SK-N-SH treated with all-trans-retinoic acid at 6 μM for 48 hours (cell line): ENCODE measurements at regions not wholly inside any gene's neighbourhood (a gene's known extent, or its start where the extent isn't known, plus 50 kb on each side); places are given as distances from the start of the nearest gene placed in this dataset.

Source experiments
- ARNTL ChIP-seq: fragments of 450-650 bp; formaldehyde crosslinking; IDR thresholded peaks from 2 replicates; pipeline ENCODE4 v1.5.0; 2020; ENCODE audit warnings: low read depth, mild to moderate bottlenecking, moderate library complexity, borderline replicate concordance
- PPARA ChIP-seq: fragments of 250-450 bp; sonication (Bioruptor Pico); IDR thresholded peaks from 2 replicates; pipeline ENCODE4 v1.5.0; 2020; ENCODE audit warnings: mild to moderate bottlenecking, borderline replicate concordance
- RARB ChIP-seq: fragments of 250-450 bp; sonication (Bioruptor Pico); IDR thresholded peaks from 2 replicates; pipeline ENCODE4 v1.8.0; 2021; ENCODE audit warnings: mild to moderate bottlenecking, moderate library complexity
- SNAI2 ChIP-seq: fragments of 250-450 bp; sonication (Bioruptor Pico); IDR thresholded peaks from 2 replicates; pipeline ENCODE4 v1.5.0; 2020; ENCODE audit warnings: mild to moderate bottlenecking, moderate library complexity
- TCF4 ChIP-seq: fragments of 250-450 bp; sonication (Bioruptor Pico); IDR thresholded peaks from 2 replicates; pipeline ENCODE4 v1.8.0; 2021; ENCODE audit warnings: mild to moderate bottlenecking, moderate library complexity, borderline replicate concordance
- TOX ChIP-seq: fragments of 250-450 bp; sonication (Bioruptor Pico); IDR thresholded peaks from 2 replicates; pipeline ENCODE4 v1.8.0; 2021; ENCODE audit warnings: mild to moderate bottlenecking, moderate library complexity, borderline replicate concordance
- ZFP30 ChIP-seq: fragments of 450-650 bp; formaldehyde crosslinking; IDR thresholded peaks from 2 replicates; pipeline ENCODE4 v1.5.0; 2022; ENCODE audit warnings: mild to moderate bottlenecking, moderate library complexity
- ZNF70 ChIP-seq: fragments of 450-650 bp; formaldehyde crosslinking; IDR thresholded peaks from 2 replicates; pipeline ENCODE4 v1.5.0; 2020; ENCODE audit warnings: mild to moderate bottlenecking, moderate library complexity
- ZNF8 ChIP-seq: fragments of 450-650 bp; formaldehyde crosslinking; IDR thresholded peaks from 2 replicates; pipeline ENCODE4 v1.5.0; 2020; ENCODE audit warnings: mild to moderate bottlenecking, moderate library complexity
- TF ChIP-seq, protein P1 (sequence below): fragments of 250-450 bp; sonication (Bioruptor Pico); IDR thresholded peaks from 2 replicates; pipeline ENCODE4 v1.5.1; 2020; ENCODE audit warnings: low read depth, mild to moderate bottlenecking, moderate library complexity
- TF ChIP-seq, protein P2 (sequence below): fragments of 250-450 bp; sonication (Bioruptor Pico); IDR thresholded peaks from 2 replicates; pipeline ENCODE4 v1.5.0; 2020; ENCODE audit warnings: mild to moderate bottlenecking, moderate library complexity
- TF ChIP-seq, protein P3 (sequence below): fragments of 250-450 bp; sonication (Bioruptor Pico); IDR thresholded peaks from 2 replicates; pipeline ENCODE4 v1.8.0; 2020; ENCODE audit warnings: mild to moderate bottlenecking, moderate library complexity, borderline replicate concordance
- TF ChIP-seq, protein P4 (sequence below): fragments of 250-450 bp; sonication (Bioruptor Pico); IDR thresholded peaks from 2 replicates; pipeline ENCODE4 v1.5.1; 2021; ENCODE audit warnings: mild to moderate bottlenecking, moderate library complexity

DNA sequence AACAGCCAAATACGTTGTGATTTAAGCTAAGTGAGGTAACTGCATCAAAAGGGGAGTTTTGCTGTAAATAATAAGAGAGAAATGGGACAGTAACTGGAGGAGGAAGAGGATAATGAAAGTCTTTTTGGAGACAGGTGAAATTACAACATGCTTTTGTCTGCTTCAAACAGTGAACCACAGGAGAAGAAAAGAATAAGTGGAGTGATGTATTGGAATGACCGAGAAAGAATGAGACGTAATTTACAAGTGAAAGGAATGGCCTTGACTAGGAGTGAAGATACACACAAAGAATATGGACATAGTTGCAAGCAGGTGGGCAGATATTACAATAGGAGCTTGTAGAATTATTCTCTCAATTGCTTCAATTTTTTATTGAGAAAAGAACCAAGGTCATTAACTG is 550.8 kb downstream of the DIPK2A start:
- TF ChIP-seq TCF4 (CRISPR knock-in tag) (no peak), RARB (CRISPR knock-in tag) (no peak), ZFP30 (CRISPR knock-in tag) (no peak), TOX (CRISPR knock-in tag) (no peak), ZNF70 (CRISPR knock-in tag) (no peak), ARNTL (CRISPR knock-in tag) (no peak), PPARA (no peak), ZNF8 (no peak), SNAI2 (CRISPR knock-in tag) (no peak)
- TF ChIP-seq, protein P1, sequence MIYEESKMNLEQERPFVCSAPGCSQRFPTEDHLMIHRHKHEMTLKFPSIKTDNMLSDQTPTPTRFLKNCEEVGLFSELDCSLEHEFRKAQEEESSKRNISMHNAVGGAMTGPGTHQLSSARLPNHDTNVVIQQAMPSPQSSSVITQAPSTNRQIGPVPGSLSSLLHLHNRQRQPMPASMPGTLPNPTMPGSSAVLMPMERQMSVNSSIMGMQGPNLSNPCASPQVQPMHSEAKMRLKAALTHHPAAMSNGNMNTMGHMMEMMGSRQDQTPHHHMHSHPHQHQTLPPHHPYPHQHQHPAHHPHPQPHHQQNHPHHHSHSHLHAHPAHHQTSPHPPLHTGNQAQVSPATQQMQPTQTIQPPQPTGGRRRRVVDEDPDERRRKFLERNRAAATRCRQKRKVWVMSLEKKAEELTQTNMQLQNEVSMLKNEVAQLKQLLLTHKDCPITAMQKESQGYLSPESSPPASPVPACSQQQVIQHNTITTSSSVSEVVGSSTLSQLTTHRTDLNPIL: no peak
- TF ChIP-seq, protein P2, sequence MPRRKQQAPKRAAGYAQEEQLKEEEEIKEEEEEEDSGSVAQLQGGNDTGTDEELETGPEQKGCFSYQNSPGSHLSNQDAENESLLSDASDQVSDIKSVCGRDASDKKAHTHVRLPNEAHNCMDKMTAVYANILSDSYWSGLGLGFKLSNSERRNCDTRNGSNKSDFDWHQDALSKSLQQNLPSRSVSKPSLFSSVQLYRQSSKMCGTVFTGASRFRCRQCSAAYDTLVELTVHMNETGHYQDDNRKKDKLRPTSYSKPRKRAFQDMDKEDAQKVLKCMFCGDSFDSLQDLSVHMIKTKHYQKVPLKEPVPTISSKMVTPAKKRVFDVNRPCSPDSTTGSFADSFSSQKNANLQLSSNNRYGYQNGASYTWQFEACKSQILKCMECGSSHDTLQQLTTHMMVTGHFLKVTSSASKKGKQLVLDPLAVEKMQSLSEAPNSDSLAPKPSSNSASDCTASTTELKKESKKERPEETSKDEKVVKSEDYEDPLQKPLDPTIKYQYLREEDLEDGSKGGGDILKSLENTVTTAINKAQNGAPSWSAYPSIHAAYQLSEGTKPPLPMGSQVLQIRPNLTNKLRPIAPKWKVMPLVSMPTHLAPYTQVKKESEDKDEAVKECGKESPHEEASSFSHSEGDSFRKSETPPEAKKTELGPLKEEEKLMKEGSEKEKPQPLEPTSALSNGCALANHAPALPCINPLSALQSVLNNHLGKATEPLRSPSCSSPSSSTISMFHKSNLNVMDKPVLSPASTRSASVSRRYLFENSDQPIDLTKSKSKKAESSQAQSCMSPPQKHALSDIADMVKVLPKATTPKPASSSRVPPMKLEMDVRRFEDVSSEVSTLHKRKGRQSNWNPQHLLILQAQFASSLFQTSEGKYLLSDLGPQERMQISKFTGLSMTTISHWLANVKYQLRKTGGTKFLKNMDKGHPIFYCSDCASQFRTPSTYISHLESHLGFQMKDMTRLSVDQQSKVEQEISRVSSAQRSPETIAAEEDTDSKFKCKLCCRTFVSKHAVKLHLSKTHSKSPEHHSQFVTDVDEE (CRISPR knock-in tag): no peak
- TF ChIP-seq, protein P3, sequence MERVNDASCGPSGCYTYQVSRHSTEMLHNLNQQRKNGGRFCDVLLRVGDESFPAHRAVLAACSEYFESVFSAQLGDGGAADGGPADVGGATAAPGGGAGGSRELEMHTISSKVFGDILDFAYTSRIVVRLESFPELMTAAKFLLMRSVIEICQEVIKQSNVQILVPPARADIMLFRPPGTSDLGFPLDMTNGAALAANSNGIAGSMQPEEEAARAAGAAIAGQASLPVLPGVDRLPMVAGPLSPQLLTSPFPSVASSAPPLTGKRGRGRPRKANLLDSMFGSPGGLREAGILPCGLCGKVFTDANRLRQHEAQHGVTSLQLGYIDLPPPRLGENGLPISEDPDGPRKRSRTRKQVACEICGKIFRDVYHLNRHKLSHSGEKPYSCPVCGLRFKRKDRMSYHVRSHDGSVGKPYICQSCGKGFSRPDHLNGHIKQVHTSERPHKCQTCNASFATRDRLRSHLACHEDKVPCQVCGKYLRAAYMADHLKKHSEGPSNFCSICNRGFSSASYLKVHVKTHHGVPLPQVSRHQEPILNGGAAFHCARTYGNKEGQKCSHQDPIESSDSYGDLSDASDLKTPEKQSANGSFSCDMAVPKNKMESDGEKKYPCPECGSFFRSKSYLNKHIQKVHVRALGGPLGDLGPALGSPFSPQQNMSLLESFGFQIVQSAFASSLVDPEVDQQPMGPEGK (CRISPR knock-in tag): no peak
- TF ChIP-seq, protein P4, sequence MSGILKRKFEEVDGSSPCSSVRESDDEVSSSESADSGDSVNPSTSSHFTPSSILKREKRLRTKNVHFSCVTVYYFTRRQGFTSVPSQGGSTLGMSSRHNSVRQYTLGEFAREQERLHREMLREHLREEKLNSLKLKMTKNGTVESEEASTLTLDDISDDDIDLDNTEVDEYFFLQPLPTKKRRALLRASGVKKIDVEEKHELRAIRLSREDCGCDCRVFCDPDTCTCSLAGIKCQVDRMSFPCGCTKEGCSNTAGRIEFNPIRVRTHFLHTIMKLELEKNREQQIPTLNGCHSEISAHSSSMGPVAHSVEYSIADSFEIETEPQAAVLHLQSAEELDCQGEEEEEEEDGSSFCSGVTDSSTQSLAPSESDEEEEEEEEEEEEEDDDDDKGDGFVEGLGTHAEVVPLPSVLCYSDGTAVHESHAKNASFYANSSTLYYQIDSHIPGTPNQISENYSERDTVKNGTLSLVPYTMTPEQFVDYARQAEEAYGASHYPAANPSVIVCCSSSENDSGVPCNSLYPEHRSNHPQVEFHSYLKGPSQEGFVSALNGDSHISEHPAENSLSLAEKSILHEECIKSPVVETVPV (CRISPR knock-in tag): no peak
